ENCODE measurements at regions not wholly inside any gene's neighbourhood (a gene's known extent, or its start where the extent isn't known, plus 50 kb on each side); places are given as distances from the start of the nearest gene placed in this dataset.

- POLR2A ChIA-PET = no interaction called here
- CTCF ChIA-PET = no interaction called here
- no peak overlapping the region for H3K27ac ChIP-seq (ENCODE audit: extremely low read depth, low read depth, low read length)
- no peaks in the 10 kb centered on the region for H3K4me1 ChIP-seq (ENCODE audit: control insufficient read depth, insufficient read depth, low read length)
- TF ChIP-seq EGR2 (tag by site-specific recombination; IDR thresholded peaks at IDR 0.05; ENCODE audit: low read depth) = no peak
- H3K9me3 ChIP-seq (ENCODE audit: control insufficient read depth, insufficient read depth, low read depth, low read length) = no peaks in the 10 kb centered on the region
- H3K4me3 ChIP-seq (ENCODE audit: low read depth, low read length) = no peak overlapping the region
- H3K36me3 ChIP-seq (ENCODE audit: control insufficient read depth in 2 of 2, insufficient read depth in 1 of 2, low read length in 2 of 2) = no peaks in the 10 kb centered on the region
Measured at GRCh38 chr11:90542092-90542491, 319.2 kb upstream of the CHORDC1 start.

- Histone ChIP-seq H3K36me3 (ENCODE audit: control insufficient read depth in 2 of 2, insufficient read depth in 1 of 2, low read length in 2 of 2) (no peaks in the 10 kb centered on the region), H3K4me3 (ENCODE audit: low read depth, low read length) (no peak overlapping the region), H3K4me1 (ENCODE audit: control insufficient read depth, insufficient read depth, low read length) (no peaks in the 10 kb centered on the region), H3K27ac (ENCODE audit: extremely low read depth, low read depth, low read length) (no peak overlapping the region), H3K9me3 (ENCODE audit: control insufficient read depth, insufficient read depth, low read depth, low read length) (no peaks in the 10 kb centered on the region)
- ChIA-PET POLR2A (interaction anchor here (0.7 kb wide), 1 partner anchor 9 kb away, joined by 4 read pairs; no protein-coding TSS in a partner anchor), CTCF (no interaction called here)
- TF ChIP-seq ZNF394 (tag by site-specific recombination; IDR thresholded peaks at IDR 0.05; ENCODE audit: borderline replicate concordance) = no peak
Measured at GRCh38 chr11:90536301-90536700, 313.5 kb upstream of the CHORDC1 start.

- ChIA-PET POLR2A (no interaction called here), CTCF (no interaction called here)
- TF ChIP-seq PRDM10 (tag by site-specific recombination; IDR thresholded peaks at IDR 0.05) (no peak), YY2 (tag by site-specific recombination; IDR thresholded peaks at IDR 0.05) (no peak), ZNF707 (tag by site-specific recombination; IDR thresholded peaks at IDR 0.05) (no peak), ZBTB48 (tag by site-specific recombination; IDR thresholded peaks at IDR 0.05) (no peak), ZNF529 (tag by site-specific recombination; IDR thresholded peaks at IDR 0.05; ENCODE audit: insufficient replicate concordance) (no peak), GLIS2 (tag by site-specific recombination; IDR thresholded peaks at IDR 0.05) (no peak), ZBTB49 (tag by site-specific recombination; IDR thresholded peaks at IDR 0.05; ENCODE audit: low read depth) (no peak), OSR2 (tag by site-specific recombination; IDR thresholded peaks at IDR 0.05) (no peak), BCL11B (tag by site-specific recombination; IDR thresholded peaks at IDR 0.05; ENCODE audit: low read depth) (no peak), ZNF521 (tag by site-specific recombination; IDR thresholded peaks at IDR 0.05) (no peak), ZBTB21 (tag by site-specific recombination; IDR thresholded peaks at IDR 0.05) (no peak), ZNF473 (tag by site-specific recombination; IDR thresholded peaks at IDR 0.05) (no peak), ZNF621 (tag by site-specific recombination; IDR thresholded peaks at IDR 0.05) (no peak), ZNF114 (tag by site-specific recombination; IDR thresholded peaks at IDR 0.05) (no peak), ZNF26 (tag by site-specific recombination; IDR thresholded peaks at IDR 0.05) (no peak)
Measured at GRCh38 chr11:90532125-90532524, 309.3 kb upstream of the CHORDC1 start.

More at GRCh38 chr11:90532125-90532524, 309.3 kb upstream of the CHORDC1 start:
- Histone ChIP-seq H3K36me3 (ENCODE audit: control insufficient read depth in 2 of 2, insufficient read depth in 1 of 2, low read length in 2 of 2) (no peaks in the 10 kb centered on the region), H3K27ac (ENCODE audit: extremely low read depth, low read depth, low read length) (no peak overlapping the region), H3K9me3 (ENCODE audit: control insufficient read depth, insufficient read depth, low read depth, low read length) (no peaks in the 10 kb centered on the region), H3K4me3 (ENCODE audit: low read depth, low read length) (no peak overlapping the region), H3K4me1 (ENCODE audit: control insufficient read depth, insufficient read depth, low read length) (no peaks in the 10 kb centered on the region)
